HCT116 (cell line): ENCODE measurements at regions not wholly inside any gene's neighbourhood (a gene's known extent, or its start where the extent isn't known, plus 50 kb on each side); places are given as distances from the start of the nearest gene placed in this dataset.

Experiments
- ATF3 ChIP-seq: IDR thresholded peaks from 2 replicates; pipeline ENCODE4 v1.6.1; 2012
- CEBPB ChIP-seq: IDR thresholded peaks from 2 replicates; pipeline ENCODE4 v1.6.1; 2012; ENCODE audit warnings: low read depth
- CTCF ChIP-seq, 3 experiments: fragments of 200-600 bp in 1 of 3; sonication (generic) in 1 of 3; IDR thresholded peaks in 2 of 3; conservative IDR thresholded peaks in 1 of 3; 2 replicates each; pipeline ENCODE4 v1.5.1; 2012 to 2017; ENCODE audit warnings: low read depth in 2 of 3, low read length in 2 of 3, antibody characterized with exemption in 1 of 3, borderline replicate concordance in 1 of 3, control low read depth in 1 of 3, mild to moderate bottlenecking in 1 of 3, mixed read lengths in 1 of 3, mixed run types in 1 of 3, moderate library complexity in 1 of 3; ENCODE audit not compliant: insufficient read depth in 1 of 3
- EZH2 ChIP-seq: fragments of 200-600 bp; sonication (generic); IDR thresholded peaks from 2 replicates; pipeline ENCODE4 v1.6.1; 2017; ENCODE audit warnings: antibody characterized with exemption, mixed run types
- POLR2A ChIP-seq: IDR thresholded peaks from 2 replicates; pipeline ENCODE4 v1.7.0; 2011; ENCODE audit warnings: borderline replicate concordance; ENCODE audit not compliant: insufficient read depth, insufficient read length; ENCODE audit errors: extremely low read depth
- ZFX ChIP-seq: fragments of 450-650 bp; IDR thresholded peaks from 2 replicates; pipeline ENCODE4 v1.6.1; 2017

GRCh38 chrX:997631-998137, 214.8 kb downstream of the CRLF2 start:
- TF ChIP-seq CTCF (IDR thresholded peaks at IDR 0.05 in 2 of 3, conservative IDR thresholded peaks at IDR 0.05 in 1 of 3; ENCODE audit: borderline replicate concordance in 1 of 3, insufficient read depth in 1 of 3, low read depth in 2 of 3, low read length in 2 of 3): no peak
- TF ChIP-seq EZH2: no peak
- TF ChIP-seq ATF3: no peak
- TF ChIP-seq ZFX: no peak
- no peak for TF ChIP-seq POLR2A
- no peak for TF ChIP-seq CEBPB
